ENCODE measurements at regions not wholly inside any gene's neighbourhood (a gene's known extent, or its start where the extent isn't known, plus 50 kb on each side); places are given as distances from the start of the nearest gene placed in this dataset.

DNA sequence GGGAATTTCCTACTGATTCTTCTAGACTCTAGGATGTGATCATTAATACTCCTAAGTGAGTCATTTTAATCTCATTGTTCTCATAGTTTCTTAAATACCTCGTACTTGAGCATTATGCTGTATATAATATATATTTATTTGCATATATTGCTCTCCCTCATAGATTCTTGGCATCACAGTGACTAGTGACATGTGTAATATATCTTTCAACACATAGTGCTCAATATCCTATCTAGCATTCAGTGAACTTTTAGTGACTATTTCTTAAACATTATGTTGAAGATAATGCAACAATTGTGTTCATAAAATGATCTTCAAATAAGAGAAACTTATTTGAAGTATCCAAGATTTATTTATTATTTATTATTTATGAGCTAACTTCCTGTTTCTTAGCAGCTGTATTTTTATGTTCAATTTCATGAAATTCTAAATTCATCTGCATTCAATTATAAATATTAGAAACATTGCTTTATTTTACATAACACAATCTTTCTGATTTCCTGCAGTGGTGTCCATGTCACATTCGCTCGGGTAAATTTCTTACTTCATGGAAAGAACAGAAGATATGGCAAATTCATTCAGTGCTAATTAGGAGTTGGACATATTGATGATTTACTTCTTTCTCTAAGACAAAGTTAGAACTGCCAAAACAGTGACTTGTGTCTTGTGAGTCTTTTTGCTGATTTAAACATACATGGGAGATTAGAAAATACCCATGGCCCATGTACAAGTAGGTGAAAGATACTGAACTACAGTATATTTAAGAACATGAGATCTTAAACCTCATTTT, 1095.5 kb upstream of the IGFBP7 start:
- no peaks in the 10 kb centered on the region for H3K27me3 ChIP-seq (ENCODE audit: control insufficient read depth, insufficient read depth, low read length)
- no peak overlapping the region for H3K9ac ChIP-seq (ENCODE audit: low read depth, low read length)
- H3K4me1 ChIP-seq (ENCODE audit: control insufficient read depth, insufficient read depth, low read length): no peaks in the 10 kb centered on the region
- no peak overlapping the region for H3K4me3 ChIP-seq (ENCODE audit: low read length)
- H3K4me2 ChIP-seq (ENCODE audit: low read length): no peak overlapping the region
- no peaks in the 10 kb centered on the region for H3K9me3 ChIP-seq (replicated peaks; ENCODE audit: low read length)
- no peaks in the 10 kb centered on the region for H3K36me3 ChIP-seq (ENCODE audit: insufficient read depth, low read length)

DNA sequence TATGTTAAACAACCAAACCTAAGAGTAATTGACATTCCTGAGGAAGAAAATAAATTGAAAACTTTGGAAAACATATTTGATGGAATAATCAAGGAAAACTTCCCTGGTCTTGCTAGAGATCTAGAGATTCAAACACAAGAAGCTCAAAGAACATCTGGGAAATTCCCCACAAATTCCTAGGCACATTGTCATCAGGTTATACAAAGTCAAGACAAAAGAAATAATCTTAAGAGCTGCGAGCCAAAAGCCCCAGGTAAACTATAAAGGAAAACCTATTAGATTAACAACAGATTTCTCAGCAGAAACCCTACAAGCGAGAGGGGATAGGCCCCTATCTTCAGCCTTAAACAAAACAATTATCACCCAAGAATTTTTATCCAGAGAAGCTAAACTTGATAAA, 1082.0 kb upstream of the IGFBP7 start:
- peaks cover 9% of the 10 kb centered on the region for H3K9me3 ChIP-seq (replicated peaks; ENCODE audit: low read length)
- no peak overlapping the region for H3K4me3 ChIP-seq (ENCODE audit: low read length)
- H3K36me3 ChIP-seq (ENCODE audit: insufficient read depth, low read length): no peaks in the 10 kb centered on the region
- no peak overlapping the region for H3K4me2 ChIP-seq (ENCODE audit: low read length)
- no peaks in the 10 kb centered on the region for H3K4me1 ChIP-seq (ENCODE audit: control insufficient read depth, insufficient read depth, low read length)
- no peak overlapping the region for H3K9ac ChIP-seq (ENCODE audit: low read depth, low read length)
- H3K27me3 ChIP-seq (ENCODE audit: control insufficient read depth, insufficient read depth, low read length): no peaks in the 10 kb centered on the region

DNA sequence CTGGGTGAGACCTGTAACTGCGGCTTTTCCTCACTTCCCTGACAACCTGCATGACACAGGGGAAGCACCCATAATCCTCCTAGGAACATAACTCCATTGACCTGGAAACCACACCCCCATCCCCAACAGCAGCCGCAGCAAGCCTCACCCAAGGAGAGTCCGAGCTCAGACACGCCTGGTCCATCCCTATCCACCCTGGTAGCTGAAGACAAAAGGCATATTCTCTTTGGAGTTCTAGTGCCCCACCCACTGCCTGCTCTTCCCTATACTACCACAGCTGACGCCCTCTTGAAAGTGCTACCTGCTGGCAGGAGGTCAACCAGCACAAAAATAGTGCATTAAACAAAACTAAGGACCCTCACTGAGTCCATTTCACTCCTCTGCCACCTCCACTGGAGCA, 1080.9 kb upstream of the IGFBP7 start:
- H3K36me3 ChIP-seq (ENCODE audit: insufficient read depth, low read length): no peaks in the 10 kb centered on the region
- no peak overlapping the region for H3K4me2 ChIP-seq (ENCODE audit: low read length)
- H3K27me3 ChIP-seq (ENCODE audit: control insufficient read depth, insufficient read depth, low read length): no peaks in the 10 kb centered on the region
- H3K4me1 ChIP-seq (ENCODE audit: control insufficient read depth, insufficient read depth, low read length): no peaks in the 10 kb centered on the region
- H3K4me3 ChIP-seq (ENCODE audit: low read length): no peak overlapping the region
- no peak overlapping the region for H3K9ac ChIP-seq (ENCODE audit: low read depth, low read length)
- H3K9me3 ChIP-seq (replicated peaks; ENCODE audit: low read length): peaks cover 9% of the 10 kb centered on the region

DNA sequence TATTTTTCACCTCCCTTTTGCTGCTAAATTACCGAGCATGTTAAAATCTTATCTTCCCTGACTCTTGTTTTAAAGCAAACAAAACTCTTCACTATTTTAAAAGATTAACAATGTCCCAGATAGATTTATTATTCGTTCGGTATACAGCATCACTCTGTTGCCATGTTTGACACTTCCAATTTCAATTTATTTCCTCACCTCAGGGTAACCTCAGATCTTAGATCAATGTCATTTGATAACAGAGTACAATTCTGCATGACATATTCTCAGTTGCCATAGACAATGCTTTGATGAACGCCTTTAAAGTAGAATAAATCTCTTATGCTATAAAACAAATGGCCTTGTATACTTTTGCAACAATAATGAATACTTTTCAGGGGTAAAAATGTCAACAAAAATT, 1078.1 kb upstream of the IGFBP7 start:
- Histone ChIP-seq H3K9ac (ENCODE audit: low read depth, low read length) (no peak overlapping the region), H3K27me3 (ENCODE audit: control insufficient read depth, insufficient read depth, low read length) (no peaks in the 10 kb centered on the region), H3K4me2 (ENCODE audit: low read length) (no peak overlapping the region), H3K9me3 (replicated peaks; ENCODE audit: low read length) (peaks cover 9% of the 10 kb centered on the region), H3K4me3 (ENCODE audit: low read length) (no peak overlapping the region), H3K4me1 (ENCODE audit: control insufficient read depth, insufficient read depth, low read length) (no peaks in the 10 kb centered on the region), H3K36me3 (ENCODE audit: insufficient read depth, low read length) (no peaks in the 10 kb centered on the region)

DNA sequence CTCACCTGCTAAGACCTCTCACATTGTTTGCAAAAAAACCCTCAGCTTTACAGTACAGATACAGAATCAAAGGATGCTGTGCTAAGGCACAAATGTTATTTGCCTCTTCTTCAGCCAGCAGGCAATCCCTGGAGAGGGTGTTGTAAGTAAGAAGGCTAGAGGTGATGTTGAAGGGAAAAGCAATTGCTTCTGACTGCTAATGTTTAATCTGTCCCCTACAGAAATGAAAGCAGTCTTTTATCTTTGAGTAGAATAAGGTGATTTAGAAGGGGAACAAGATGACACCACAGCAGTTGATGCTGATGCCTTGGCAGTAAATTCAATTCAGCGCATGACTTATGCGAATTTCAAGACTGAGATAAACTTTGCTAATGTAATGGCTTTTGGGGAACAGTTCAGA, 1064.8 kb upstream of the IGFBP7 start:
- no peak overlapping the region for H3K9ac ChIP-seq (ENCODE audit: low read depth, low read length)
- no peaks in the 10 kb centered on the region for H3K4me1 ChIP-seq (ENCODE audit: control insufficient read depth, insufficient read depth, low read length)
- no peak overlapping the region for H3K4me3 ChIP-seq (ENCODE audit: low read length)
- H3K9me3 ChIP-seq (replicated peaks; ENCODE audit: low read length): no peaks in the 10 kb centered on the region
- no peak overlapping the region for H3K4me2 ChIP-seq (ENCODE audit: low read length)
- no peaks in the 10 kb centered on the region for H3K36me3 ChIP-seq (ENCODE audit: insufficient read depth, low read length)
- H3K27me3 ChIP-seq (ENCODE audit: control insufficient read depth, insufficient read depth, low read length): no peaks in the 10 kb centered on the region

DNA sequence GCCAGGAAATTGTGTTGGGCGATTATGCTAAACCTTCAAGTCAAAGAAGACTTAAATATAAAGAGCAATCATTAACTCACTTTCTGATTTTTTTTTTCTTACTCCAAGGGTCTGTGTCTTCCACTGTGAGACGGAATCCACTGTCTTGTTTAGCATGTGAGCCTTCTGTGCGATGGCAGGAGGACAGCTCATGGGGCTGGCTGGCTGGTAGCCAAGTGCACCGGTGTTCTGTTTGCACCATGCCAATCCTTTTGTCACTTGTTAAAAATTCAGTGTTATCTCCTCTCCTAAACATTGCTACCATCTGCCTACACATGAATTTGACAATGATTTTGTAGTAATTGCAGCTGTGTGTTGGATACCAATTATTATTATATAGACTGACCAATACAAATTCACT, 1056.3 kb upstream of the IGFBP7 start:
- no peak overlapping the region for H3K4me3 ChIP-seq (ENCODE audit: low read length)
- no peaks in the 10 kb centered on the region for H3K36me3 ChIP-seq (ENCODE audit: insufficient read depth, low read length)
- H3K27me3 ChIP-seq (ENCODE audit: control insufficient read depth, insufficient read depth, low read length): no peaks in the 10 kb centered on the region
- no peak overlapping the region for H3K9ac ChIP-seq (ENCODE audit: low read depth, low read length)
- H3K4me2 ChIP-seq (ENCODE audit: low read length): no peak overlapping the region
- H3K9me3 ChIP-seq (replicated peaks; ENCODE audit: low read length): no peaks in the 10 kb centered on the region
- no peaks in the 10 kb centered on the region for H3K4me1 ChIP-seq (ENCODE audit: control insufficient read depth, insufficient read depth, low read length)

DNA sequence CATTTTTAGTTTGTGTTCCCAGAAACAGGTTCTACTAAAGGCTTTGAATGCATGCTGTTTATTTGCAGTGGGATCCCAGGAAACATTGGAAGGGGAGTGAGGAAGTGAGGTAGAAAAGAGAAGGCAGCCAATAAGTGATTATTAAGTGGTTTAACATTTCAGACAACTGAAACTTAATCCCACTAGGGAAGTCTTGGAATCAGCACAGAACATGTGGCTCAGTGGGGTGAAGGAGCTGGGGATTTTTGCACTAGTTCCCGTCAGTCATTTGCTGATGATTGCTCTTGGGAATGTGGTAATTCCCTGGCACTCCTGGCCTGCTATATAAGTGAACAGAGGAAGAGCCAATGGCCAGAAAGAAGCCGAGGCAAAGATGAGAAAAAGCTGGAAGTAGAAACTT, 1053.0 kb upstream of the IGFBP7 start:
- Histone ChIP-seq H3K9ac (ENCODE audit: low read depth, low read length) (no peak overlapping the region), H3K4me2 (ENCODE audit: low read length) (no peak overlapping the region), H3K4me1 (ENCODE audit: control insufficient read depth, insufficient read depth, low read length) (no peaks in the 10 kb centered on the region), H3K36me3 (ENCODE audit: insufficient read depth, low read length) (no peaks in the 10 kb centered on the region), H3K27me3 (ENCODE audit: control insufficient read depth, insufficient read depth, low read length) (no peaks in the 10 kb centered on the region), H3K9me3 (replicated peaks; ENCODE audit: low read length) (no peaks in the 10 kb centered on the region), H3K4me3 (ENCODE audit: low read length) (no peak overlapping the region)

DNA sequence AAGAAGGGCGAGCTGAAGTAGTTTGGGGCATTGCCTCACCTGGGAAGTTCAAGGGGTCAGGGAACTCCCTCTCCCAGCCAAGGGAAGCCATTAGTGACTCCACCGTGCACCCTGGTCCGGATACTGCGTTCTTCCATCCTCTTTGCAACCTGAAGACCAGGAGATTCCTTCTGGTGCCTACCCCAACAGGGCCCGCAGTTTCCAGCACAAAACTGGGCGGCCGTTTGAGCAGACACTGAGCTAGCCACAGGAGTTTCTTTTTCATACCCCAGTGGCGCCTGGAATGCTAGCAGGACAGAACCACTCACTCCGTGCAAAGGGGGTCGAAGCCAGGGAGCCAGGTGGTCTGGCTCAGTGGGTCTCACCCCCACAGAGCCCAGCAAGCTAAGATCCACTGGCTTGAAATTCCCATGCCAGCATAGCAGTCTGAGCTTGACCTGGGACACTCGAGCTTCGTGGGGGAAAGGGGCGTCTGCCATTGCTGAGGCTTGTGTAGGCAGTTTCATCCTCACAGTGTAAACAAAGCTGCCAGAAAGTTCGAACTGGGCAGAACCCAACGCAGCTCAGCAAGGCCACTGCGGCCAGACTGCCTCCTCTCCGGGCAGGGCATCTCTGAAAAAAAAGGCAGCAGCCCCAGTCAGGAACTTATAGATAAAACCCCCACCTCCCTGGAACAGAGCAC, 1039.4 kb upstream of the IGFBP7 start:
- no peaks in the 10 kb centered on the region for H3K27me3 ChIP-seq (ENCODE audit: control insufficient read depth, insufficient read depth, low read length)
- H3K9me3 ChIP-seq (replicated peaks; ENCODE audit: low read length): no peaks in the 10 kb centered on the region
- H3K4me2 ChIP-seq (ENCODE audit: low read length): no peak overlapping the region
- no peak overlapping the region for H3K9ac ChIP-seq (ENCODE audit: low read depth, low read length)
- H3K4me1 ChIP-seq (ENCODE audit: control insufficient read depth, insufficient read depth, low read length): no peaks in the 10 kb centered on the region
- H3K36me3 ChIP-seq (ENCODE audit: insufficient read depth, low read length): no peaks in the 10 kb centered on the region
- H3K4me3 ChIP-seq (ENCODE audit: low read length): no peak overlapping the region

DNA sequence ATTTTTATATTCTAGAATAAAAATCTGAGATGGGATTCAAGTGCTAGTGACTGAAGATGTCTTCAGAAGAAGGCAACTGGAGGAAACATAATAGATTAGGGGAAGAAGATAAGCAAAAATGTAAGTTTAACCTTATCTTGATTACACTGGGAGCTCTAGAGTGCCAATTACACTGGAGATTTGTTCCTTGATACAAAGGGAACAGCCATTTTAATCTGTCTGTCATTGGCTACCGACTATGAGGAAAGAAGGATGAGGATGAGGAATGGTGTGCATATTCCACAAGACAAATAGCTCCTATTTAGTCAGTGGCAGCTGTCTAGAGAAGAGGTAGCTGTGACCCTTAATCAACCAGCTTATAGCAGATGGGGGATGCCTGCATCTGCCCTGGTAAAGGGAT, 1034.5 kb upstream of the IGFBP7 start:
- Histone ChIP-seq H3K4me3 (ENCODE audit: low read length) (no peak overlapping the region), H3K4me2 (ENCODE audit: low read length) (no peak overlapping the region), H3K4me1 (ENCODE audit: control insufficient read depth, insufficient read depth, low read length) (no peaks in the 10 kb centered on the region), H3K9ac (ENCODE audit: low read depth, low read length) (no peak overlapping the region), H3K9me3 (replicated peaks; ENCODE audit: low read length) (no peaks in the 10 kb centered on the region), H3K36me3 (ENCODE audit: insufficient read depth, low read length) (no peaks in the 10 kb centered on the region), H3K27me3 (ENCODE audit: control insufficient read depth, insufficient read depth, low read length) (no peaks in the 10 kb centered on the region)

DNA sequence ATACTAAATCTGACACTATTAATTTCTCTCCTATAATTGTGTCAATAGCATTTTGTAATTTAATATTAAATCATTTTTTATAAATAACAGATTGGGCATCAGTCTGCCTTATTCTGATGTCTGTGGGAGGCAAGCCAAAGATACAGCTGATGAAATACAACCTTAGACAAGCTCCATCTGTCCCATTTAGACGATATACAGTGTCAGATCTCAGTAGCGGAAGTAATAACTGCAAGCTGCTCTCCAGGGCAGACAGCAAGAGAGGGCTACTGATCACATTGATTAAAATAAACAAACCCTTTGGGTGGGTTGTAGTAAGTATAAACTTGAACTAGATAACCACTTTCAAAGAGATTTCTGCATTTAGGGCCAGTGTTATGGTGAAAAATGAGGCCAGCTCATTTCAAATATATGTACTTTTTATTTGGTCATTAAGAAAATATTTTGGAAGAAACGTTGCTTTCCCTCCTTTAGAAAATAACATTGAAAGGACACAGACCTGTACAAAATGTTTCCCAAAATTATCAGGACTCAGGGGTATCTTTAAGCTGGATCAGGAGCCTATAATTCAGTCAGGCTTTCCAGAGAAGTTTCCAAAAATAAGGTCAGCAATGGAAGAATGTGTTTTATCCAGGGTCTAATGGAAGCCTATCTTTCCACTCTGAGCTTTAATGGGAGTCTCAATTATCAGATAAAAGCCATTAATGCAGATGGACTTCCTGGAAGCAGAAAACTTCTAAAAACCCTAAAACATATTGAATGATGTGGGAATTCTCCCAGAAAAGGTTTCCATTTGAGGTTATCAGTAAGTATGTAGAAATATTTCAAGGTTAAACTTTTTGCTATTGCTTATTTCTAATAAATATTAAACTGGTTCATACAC, 1028.8 kb upstream of the IGFBP7 start:
- Histone ChIP-seq H3K4me2 (ENCODE audit: low read length) (no peak overlapping the region), H3K36me3 (ENCODE audit: insufficient read depth, low read length) (no peaks in the 10 kb centered on the region), H3K27me3 (ENCODE audit: control insufficient read depth, insufficient read depth, low read length) (no peaks in the 10 kb centered on the region), H3K9ac (ENCODE audit: low read depth, low read length) (no peak overlapping the region), H3K4me3 (ENCODE audit: low read length) (no peak overlapping the region), H3K4me1 (ENCODE audit: control insufficient read depth, insufficient read depth, low read length) (no peaks in the 10 kb centered on the region), H3K9me3 (replicated peaks; ENCODE audit: low read length) (no peaks in the 10 kb centered on the region)

DNA sequence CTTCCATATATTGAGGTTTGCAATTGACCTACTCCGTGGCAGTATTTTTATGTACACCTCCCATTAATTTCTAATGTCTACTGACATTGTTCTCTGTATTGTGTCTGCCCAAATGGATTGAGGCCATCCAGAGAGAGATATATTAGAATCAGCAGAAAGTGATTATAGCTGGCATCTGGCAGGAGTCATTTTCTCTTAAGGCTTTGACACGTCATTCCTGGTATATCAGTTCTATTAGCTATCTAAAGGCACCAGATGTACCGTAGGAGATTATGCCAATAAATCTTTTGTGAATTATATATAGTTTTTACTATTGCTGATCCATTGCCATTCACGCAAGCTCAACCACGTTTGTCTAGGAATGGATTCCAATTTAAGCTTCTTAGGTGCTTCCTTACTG, 1026.4 kb upstream of the IGFBP7 start:
- H3K9me3 ChIP-seq (replicated peaks; ENCODE audit: low read length): no peaks in the 10 kb centered on the region
- H3K27me3 ChIP-seq (ENCODE audit: control insufficient read depth, insufficient read depth, low read length): no peaks in the 10 kb centered on the region
- H3K9ac ChIP-seq (ENCODE audit: low read depth, low read length): no peak overlapping the region
- H3K36me3 ChIP-seq (ENCODE audit: insufficient read depth, low read length): no peaks in the 10 kb centered on the region
- H3K4me3 ChIP-seq (ENCODE audit: low read length): no peak overlapping the region
- H3K4me2 ChIP-seq (ENCODE audit: low read length): no peak overlapping the region
- H3K4me1 ChIP-seq (ENCODE audit: control insufficient read depth, insufficient read depth, low read length): no peaks in the 10 kb centered on the region
